Midbrain (tissue), 1 donor: ENCODE measurements at regions not wholly inside any gene's neighbourhood (a gene's known extent, or its start where the extent isn't known, plus 50 kb on each side); places are given as distances from the start of the nearest gene placed in this dataset.

ENCODE experiments used
- DNase-seq: peaks from one replicate; lab custom pipeline; 2025; lab: John Stamatoyannopoulos, UW

- peak; percentile 1 for DNase-seq
Observed at GRCh38 chr20:63116412-63117106, 99.4 kb downstream of the YTHDF1 start.

- DNase-seq, result no peak
Observed at GRCh38 chr20:63115651-63116411, 100.1 kb downstream of the YTHDF1 start.

GRCh38 chr20:63114693-63115311, 101.1 kb downstream of the YTHDF1 start:
- DNase-seq, result no peak

- DNase-seq, result no peak
Observed at GRCh38 chr20:63114006-63114692, 101.8 kb downstream of the YTHDF1 start.

GRCh38 chr20:63112491-63113219, 103.3 kb downstream of the YTHDF1 start:
- no peak for DNase-seq

- DNase-seq, result no peak
Observed at GRCh38 chr20:63108247-63108646, 101.5 kb upstream of the BHLHE23 start.

GRCh38 chr20:63107449-63108200, 100.9 kb upstream of the BHLHE23 start:
- no peak for DNase-seq

- no peak for DNase-seq
Observed at GRCh38 chr20:63106765-63107448, 100.1 kb upstream of the BHLHE23 start.

- no peak for DNase-seq
Observed at GRCh38 chr20:63106108-63106764, 99.5 kb upstream of the BHLHE23 start.

- no peak for DNase-seq
Observed at GRCh38 chr20:63105211-63106107, 98.7 kb upstream of the BHLHE23 start.

GRCh38 chr20:63104312-63105181, 97.8 kb upstream of the BHLHE23 start:
- no peak for DNase-seq

GRCh38 chr20:63103402-63104311, 96.9 kb upstream of the BHLHE23 start:
- DNase-seq, result no peak

GRCh38 chr20:63102721-63103375, 96.1 kb upstream of the BHLHE23 start:
- DNase-seq, result no peak

GRCh38 chr20:63101781-63102720, 95.3 kb upstream of the BHLHE23 start:
- DNase-seq, result peak; percentile 15
